GM23338 (cell line): ENCODE measurements at regions not wholly inside any gene's neighbourhood (a gene's known extent, or its start where the extent isn't known, plus 50 kb on each side); places are given as distances from the start of the nearest gene placed in this dataset.

Experiments
- ATAC-seq: fragments of 200-7000 bp; cut with Tn5 transposase; 3 replicates; pipeline ENCODE4 v1.9.1; 2020
- DNase-seq: peaks from one replicate; pipeline ENCODE4 v3.0.0-alpha.2; 2015; ENCODE audit warnings: low spot score
- H2AFZ ChIP-seq: fragments of 200-600 bp; sonication (generic); 2 replicates; pipeline ENCODE4 v1.8.0; 2016; ENCODE audit warnings: antibody characterized with exemption, mild to moderate bottlenecking, moderate library complexity
- H3F3A ChIP-seq: fragments of 200-600 bp; sonication (generic); replicated peaks from 2 replicates; pipeline ENCODE4 v1.8.0; 2017; ENCODE audit warnings: antibody characterized with exemption, mixed run types, low read depth
- H3K27ac ChIP-seq: fragments of 200-600 bp; sonication (generic); 2 replicates; pipeline ENCODE4 v1.6.1; 2016; ENCODE audit warnings: low read depth
- H3K27me3 ChIP-seq: fragments of 200-600 bp; sonication (generic); 2 replicates; pipeline ENCODE4 v1.8.0; 2016; ENCODE audit warnings: mild to moderate bottlenecking, mixed run types, moderate library complexity; ENCODE audit not compliant: insufficient read depth
- H3K36me3 ChIP-seq: fragments of 200-600 bp; sonication (generic); 2 replicates; pipeline ENCODE4 v1.8.0; 2016; ENCODE audit warnings: mild to moderate bottlenecking; ENCODE audit not compliant: insufficient read depth
- H3K4me1 ChIP-seq: fragments of 200-600 bp; sonication (generic); 2 replicates; pipeline ENCODE4 v1.8.0; 2016; ENCODE audit warnings: mild to moderate bottlenecking, moderate library complexity; ENCODE audit not compliant: insufficient read depth
- H3K4me2 ChIP-seq: fragments of 200-600 bp; sonication (generic); 2 replicates; pipeline ENCODE4 v1.7.1; 2017; ENCODE audit warnings: mixed run types
- H3K4me3 ChIP-seq: fragments of 200-600 bp; sonication (generic); 2 replicates; pipeline ENCODE4 v1.6.1; 2016; ENCODE audit warnings: mixed run types
- H3K79me2 ChIP-seq: fragments of 200-600 bp; sonication (generic); replicated peaks from 2 replicates; pipeline ENCODE4 v1.8.0; 2017; ENCODE audit warnings: mild to moderate bottlenecking; ENCODE audit not compliant: insufficient read depth
- H3K9me2 ChIP-seq: fragments of 200-600 bp; sonication (generic); 2 replicates; pipeline ENCODE4 v1.8.0; 2017; ENCODE audit not compliant: insufficient read depth
- H4K20me1 ChIP-seq: fragments of 200-600 bp; sonication (generic); replicated peaks from 2 replicates; pipeline ENCODE4 v1.8.0; 2017; ENCODE audit warnings: mild to moderate bottlenecking; ENCODE audit not compliant: insufficient read depth
- H3K27ac Mint-ChIP-seq: 2 replicates; pipeline ENCODE4 v1.8.0; 2020; ENCODE audit warnings: inconsistent platforms, mild to moderate bottlenecking, moderate library complexity, mixed read lengths
- H3K27me3 Mint-ChIP-seq: 3 replicates; pipeline ENCODE4 v1.8.0; 2022; ENCODE audit warnings: low read depth, mild to moderate bottlenecking, moderate library complexity, mixed read lengths, inconsistent platforms; ENCODE audit not compliant: insufficient read depth, poor library complexity
- H3K36me3 Mint-ChIP-seq: 3 replicates; pipeline ENCODE4 v1.8.0; 2021; ENCODE audit warnings: low read depth, mild to moderate bottlenecking, inconsistent platforms, moderate library complexity, mixed read lengths
- H3K4me1 Mint-ChIP-seq: 3 replicates; pipeline ENCODE4 v1.8.0; 2020; ENCODE audit warnings: mild to moderate bottlenecking, inconsistent platforms, mixed read lengths
- H3K4me3 Mint-ChIP-seq: 3 replicates; pipeline ENCODE4 v1.8.0; 2021; ENCODE audit warnings: moderate library complexity, mild to moderate bottlenecking, inconsistent platforms, mixed read lengths
- H3K9me3 Mint-ChIP-seq: 3 replicates; pipeline ENCODE4 v1.8.0; 2020; ENCODE audit warnings: moderate library complexity, mild to moderate bottlenecking, inconsistent platforms, mixed read lengths
- ETS1 ChIP-seq: IDR thresholded peaks from 2 replicates; pipeline ENCODE4 v1.6.1; 2016; ENCODE audit warnings: antibody characterized with exemption
- EZH2 ChIP-seq: fragments of 200-600 bp; sonication (generic); IDR thresholded peaks from one replicate; pipeline ENCODE4 v1.8.0; 2017; ENCODE audit warnings: antibody characterized with exemption, mild to moderate bottlenecking, low read depth; ENCODE audit not compliant: unreplicated experiment
- JUNB ChIP-seq: IDR thresholded peaks from one replicate; pipeline ENCODE4 v1.6.1; 2016; ENCODE audit warnings: antibody characterized with exemption; ENCODE audit not compliant: unreplicated experiment
- POLR2AphosphoS5 ChIP-seq: IDR thresholded peaks from 2 replicates; pipeline ENCODE4 v1.6.1; 2016; ENCODE audit warnings: antibody characterized with exemption, low read depth
- REST ChIP-seq: IDR thresholded peaks from one replicate; pipeline ENCODE4 v1.6.1; 2018; ENCODE audit warnings: antibody characterized with exemption; ENCODE audit not compliant: unreplicated experiment
- STAT1 ChIP-seq: IDR thresholded peaks from one replicate; pipeline ENCODE4 v1.6.1; 2016; ENCODE audit warnings: antibody characterized with exemption; ENCODE audit not compliant: unreplicated experiment
- ZNF114 ChIP-seq: fragments of 250-450 bp; sonication (Bioruptor Pico); IDR thresholded peaks from 2 replicates; pipeline ENCODE4 v1.5.0; 2020; ENCODE audit warnings: mild to moderate bottlenecking, moderate library complexity
- ZNF331 ChIP-seq: fragments of 250-450 bp; sonication (Bioruptor Pico); IDR thresholded peaks from 2 replicates; pipeline ENCODE4 v1.5.0; 2020; ENCODE audit warnings: low read depth, mild to moderate bottlenecking, moderate library complexity

GRCh38 chr9:85432599-85432998 is 309.2 kb downstream of the AGTPBP1 start:
- peaks cover 9% of the 10 kb centered on the region for H3K27me3 Mint-ChIP-seq
- Histone ChIP-seq H3K4me2 (no peak overlapping the region), H2AFZ (no peak overlapping the region), H3K79me2 (no peaks in the 10 kb centered on the region), H3K4me3 (no peak overlapping the region), H4K20me1 (no peaks in the 10 kb centered on the region), H3K36me3 (no peaks in the 10 kb centered on the region), H3F3A (no peaks in the 10 kb centered on the region), H3K4me1 (no peaks in the 10 kb centered on the region), H3K9me2 (peaks cover 12% of the 10 kb centered on the region; the same call in 1 of the 2 replicates), H3K27me3 (no peaks in the 10 kb centered on the region), H3K27ac (no peak overlapping the region)
- no peak for ATAC-seq
- no peak for TF ChIP-seq REST
- TF ChIP-seq ZNF331 (CRISPR knock-in tag) = no peak
- no peaks in the 10 kb centered on the region for H3K36me3 Mint-ChIP-seq
- peaks cover 4% of the 10 kb centered on the region; the same call in 1 of the 3 replicates for H3K4me1 Mint-ChIP-seq
- H3K27ac Mint-ChIP-seq = no peak overlapping the region
- no peaks in the 10 kb centered on the region for H3K9me3 Mint-ChIP-seq
- no peak for DNase-seq
- H3K4me3 Mint-ChIP-seq = no peak overlapping the region

- no peaks in the 10 kb centered on the region for H3K36me3 Mint-ChIP-seq
- H3K27ac Mint-ChIP-seq = no peak overlapping the region
- peaks cover 4% of the 10 kb centered on the region; the same call in 1 of the 3 replicates for H3K4me1 Mint-ChIP-seq
- Histone ChIP-seq H3K27ac (no peak overlapping the region), H3K27me3 (no peaks in the 10 kb centered on the region), H3K4me2 (no peak overlapping the region), H4K20me1 (no peaks in the 10 kb centered on the region), H2AFZ (0 out of 2 replicates have a peak overlapping the region, but pooled peaks have one; percentile 43), H3K79me2 (no peaks in the 10 kb centered on the region), H3K36me3 (no peaks in the 10 kb centered on the region), H3K9me2 (peaks cover 12% of the 10 kb centered on the region; the same call in 1 of the 2 replicates), H3K4me3 (no peak overlapping the region), H3F3A (no peaks in the 10 kb centered on the region), H3K4me1 (no peaks in the 10 kb centered on the region)
- no peaks in the 10 kb centered on the region; the same call in 2 of the 3 replicates for H3K9me3 Mint-ChIP-seq
- ATAC-seq (no peak), DNase-seq (no peak)
- no peak overlapping the region for H3K4me3 Mint-ChIP-seq
- H3K27me3 Mint-ChIP-seq = peaks cover 9% of the 10 kb centered on the region
- TF ChIP-seq STAT1 (no peak), ZNF114 (CRISPR knock-in tag) (no peak), JUNB (no peak), ZNF331 (CRISPR knock-in tag) (no peak), POLR2AphosphoS5 (no peak), ETS1 (no peak), EZH2 (no peak), REST (no peak)
These were observed 310.2 kb downstream of the AGTPBP1 start for GRCh38 chr9:85431339-85432102.
